K562 (cell line): ENCODE measurements at regions not wholly inside any gene's neighbourhood (a gene's known extent, or its start where the extent isn't known, plus 50 kb on each side); places are given as distances from the start of the nearest gene placed in this dataset.

Source experiments
- ATAC-seq: fragments of 200-7000 bp; cut with Tn5 transposase; 3 replicates; pipeline ENCODE4 v1.9.1; 2020; ENCODE audit warnings: moderate library complexity
- BruUV-seq: library from RNA; stranded (reverse); fragments of 400-500 nt; replicated peaks from 2 replicates; lab custom pipeline; 2021; lab: Mats Ljungman, UMichigan
- CTCF ChIA-PET: fragments of 300-600 bp; formaldehyde crosslinking; extraction: SDS; loops from one replicate; lab custom pipeline; 2021; ENCODE audit warnings: low intra/inter-chr PET ratio; lab: Yijun Ruan, JAX
- POLR2A ChIA-PET: fragments of 300-600, 350-650 bp; sonication (Branson Sonifier 250); formaldehyde crosslinking; extraction: SDS; loops from one replicate; lab custom pipeline; 2021; ENCODE audit warnings: antibody characterized with exemption, inconsistent platforms; lab: Yijun Ruan, JAX
- DNase-seq, 4 experiments: peaks; one replicate each; pipeline versions ENCODE4 v3.0.0 to v3.0.0-alpha.2; 2011 to 2018; ENCODE audit warnings: low spot score in 3 of 4, mixed read lengths in 3 of 4; ENCODE audit errors: extremely low read depth in 1 of 4
- FAIRE-seq: peaks from 2 replicates; lab custom pipeline; 2011; peaks lifted over from hg19 to GRCh38; lab: Jason Lieb, UNC
- H2AFZ ChIP-seq: 2 replicates; pipeline ENCODE4 v1.6.0; 2011; ENCODE audit warnings: low read depth, low read length, control low read depth, inconsistent platforms
- H3K27ac ChIP-seq: fragments of 200-600 bp; 3 replicates; pipeline ENCODE4 v1.8.0; 2011; ENCODE audit warnings: low read depth, mild to moderate bottlenecking, control low read depth, inconsistent platforms, low read length, moderate library complexity, mixed read lengths; ENCODE audit errors: extremely low read depth
- H3K27me3 ChIP-seq, 2 experiments: fragments of 300-600 bp in 1 of 2; 2 replicates in 1 of 2; 3 replicates in 1 of 2; pipeline versions ENCODE4 v1.6.0 to v1.8.0; 2011; ENCODE audit warnings: inconsistent platforms in 2 of 2, low read length in 2 of 2, mild to moderate bottlenecking in 1 of 2, mixed read lengths in 1 of 2, moderate library complexity in 1 of 2; ENCODE audit not compliant: control insufficient read depth in 2 of 2, insufficient read depth in 2 of 2
- H3K36me3 ChIP-seq: fragments of 300-600 bp; 3 replicates; pipeline ENCODE4 v1.8.0; 2011; ENCODE audit warnings: mild to moderate bottlenecking, low read length, inconsistent platforms; ENCODE audit not compliant: control insufficient read depth, insufficient read depth
- H3K4me1 ChIP-seq, 2 experiments: fragments of 200-600 bp in 1 of 2; replicated peaks in 1 of 2; 2 replicates in 1 of 2; 3 replicates in 1 of 2; pipeline versions ENCODE4 v1.5.1 to v1.8.0; 2011; ENCODE audit warnings: inconsistent platforms in 2 of 2, low read length in 2 of 2, mild to moderate bottlenecking in 1 of 2, mixed read lengths in 1 of 2, moderate library complexity in 1 of 2; ENCODE audit not compliant: control insufficient read depth in 2 of 2, insufficient read depth in 2 of 2
- H3K4me2 ChIP-seq: 2 replicates; pipeline ENCODE4 v1.6.1; 2011; ENCODE audit warnings: low read length, control low read depth, inconsistent platforms, mixed read lengths; ENCODE audit not compliant: insufficient read depth
- H3K4me3 ChIP-seq: fragments of 200-600 bp; sonication (generic), shearing (Covaris generic); 2 replicates; pipeline ENCODE4 v1.5.1; 2016; ENCODE audit warnings: control low read depth, inconsistent platforms
- H3K79me2 ChIP-seq: fragments of 200-600 bp; 3 replicates; pipeline ENCODE4 v1.8.0; 2011; ENCODE audit warnings: low read length, inconsistent platforms; ENCODE audit not compliant: control insufficient read depth, insufficient read depth
- H3K9ac ChIP-seq, 2 experiments: 2 replicates each; pipeline versions ENCODE4 v1.6.0 to v1.6.1; 2011; ENCODE audit warnings: low read depth in 2 of 2, low read length in 2 of 2, control low read depth in 1 of 2, inconsistent platforms in 1 of 2, mild to moderate bottlenecking in 1 of 2, mixed read lengths in 1 of 2; ENCODE audit not compliant: insufficient read depth in 1 of 2
- H3K9me1 ChIP-seq: one replicate; pipeline ENCODE4 v1.6.0; 2011; ENCODE audit warnings: inconsistent platforms, mild to moderate bottlenecking, low read length, moderate library complexity; ENCODE audit not compliant: control insufficient read depth, insufficient read depth
- H3K9me3 ChIP-seq: replicated peaks from 2 replicates; pipeline ENCODE4 v1.5.1; 2011; ENCODE audit warnings: low read depth, low read length, inconsistent platforms; ENCODE audit not compliant: control insufficient read depth, insufficient read depth
- H4K20me1 ChIP-seq: replicated peaks from 2 replicates; pipeline ENCODE4 v1.6.1; 2011; ENCODE audit warnings: low read length, inconsistent platforms, mixed read lengths; ENCODE audit not compliant: control insufficient read depth, insufficient read depth
- PCBP1 ChIP-seq: fragments of 200-400 bp; formaldehyde crosslinking; IDR thresholded peaks from 2 replicates; pipeline ENCODE4 v1.6.1; 2018; ENCODE audit warnings: mild to moderate bottlenecking, low read depth, low read length; ENCODE audit not compliant: poor library complexity, severe bottlenecking
- POLR3G ChIP-seq: IDR thresholded peaks from 2 replicates; pipeline ENCODE4 v1.6.1; 2011; ENCODE audit not compliant: insufficient read length, insufficient replicate concordance; ENCODE audit errors: extremely low read depth
- ZFPM2 ChIP-seq: fragments of 250-450 bp; sonication (Bioruptor Pico); IDR thresholded peaks from 2 replicates; pipeline ENCODE4 v1.5.1; 2022; ENCODE audit warnings: mild to moderate bottlenecking
- ZNF436 ChIP-seq: fragments of 250-450, 450-650 bp; sonication (Bioruptor Pico); formaldehyde crosslinking; IDR thresholded peaks from 2 replicates; pipeline ENCODE4 v1.7.0; 2020; ENCODE audit warnings: mild to moderate bottlenecking
- ZNF766 ChIP-seq: fragments of 200-800 bp; sonication (Bioruptor generic); conservative IDR thresholded peaks from 2 replicates; pipeline ENCODE4 v1.6.1; 2016; ENCODE audit warnings: missing genetic modification characterization, missing compliant biosample characterization
- ZNF830 ChIP-seq: fragments of 250-450 bp; sonication (Bioruptor Pico); IDR thresholded peaks from 2 replicates; pipeline ENCODE4 v1.5.0; 2021; ENCODE audit warnings: mild to moderate bottlenecking
- WGBS: fragments of 100-300 bp; shearing (Covaris generic); methylation state at CpG from one replicate; pipeline ENCODE4 v1.1.6; 2016; ENCODE audit warnings: low coverage, mixed read lengths; ENCODE audit not compliant: insufficient coverage; ENCODE audit errors: missing lambda C conversion rate; 5-methylcytosine and 5-hydroxymethylcytosine counted together
- in situ Hi-C: fragments of 300-500 bp; cut with MboI; formaldehyde crosslinking; loops from 4 replicates; pipeline ENCODE4 v1.15.0; 2018; ENCODE audit warnings: inconsistent platforms, mixed read lengths
- intact Hi-C: fragments of 100-400 bp; cut with micrococcal nuclease; formaldehyde crosslinking; loops from 2 replicates; pipeline ENCODE4 v1.14.2; 2022
- TF ChIP-seq, protein P1 (sequence below), 2 experiments: IDR thresholded peaks; 2 replicates each; pipeline ENCODE4 v1.6.1; 2011; ENCODE audit warnings: borderline replicate concordance in 1 of 2, control low read depth in 1 of 2, low read depth in 1 of 2, low read length in 1 of 2, mild to moderate bottlenecking in 1 of 2, mixed read lengths in 1 of 2, moderate library complexity in 1 of 2; ENCODE audit not compliant: insufficient read depth in 1 of 2, insufficient read length in 1 of 2, poor library complexity in 1 of 2, severe bottlenecking in 1 of 2; ENCODE audit errors: extremely low read depth in 1 of 2
- TF ChIP-seq, protein P2 (sequence below): sonication (generic); formaldehyde crosslinking; IDR thresholded peaks from 2 replicates; pipeline ENCODE4 v1.8.0; 2022; ENCODE audit warnings: missing genetic modification reagents, mild to moderate bottlenecking, borderline replicate concordance

DNA sequence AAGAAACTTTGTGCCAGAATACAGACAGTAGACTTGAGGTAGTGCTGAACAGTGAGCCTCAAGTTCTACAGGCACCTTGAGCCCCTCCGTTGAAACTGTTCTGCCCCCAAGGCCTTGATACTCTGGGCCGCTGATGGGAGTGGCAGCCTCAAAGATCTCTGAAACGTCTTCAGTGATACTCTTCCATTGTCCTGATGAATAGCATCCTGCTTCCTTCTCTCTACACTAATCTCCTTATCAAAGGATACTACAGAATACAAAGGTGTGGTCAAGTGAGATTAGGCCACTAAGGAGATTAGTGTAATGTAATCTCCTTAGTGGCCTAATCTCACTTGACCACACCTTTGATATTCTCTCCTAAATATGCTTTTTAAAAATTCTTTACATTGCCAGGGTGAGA is 419.8 kb upstream of the SEL1L start:
- H3K36me3 ChIP-seq = no peaks in the 10 kb centered on the region
- no peak overlapping the region for H3K9ac ChIP-seq
- intact Hi-C loops = no loop called here
- H3K4me2 ChIP-seq = no peak overlapping the region
- WGBS = 3% methylated on average over 3 of the region's 3 CpGs
- DNase-seq (no peak), FAIRE-seq (no peak), ATAC-seq (no peak)
- no peak overlapping the region for H3K4me3 ChIP-seq
- H2AFZ ChIP-seq = no peak overlapping the region
- H3K79me2 ChIP-seq = no peaks in the 10 kb centered on the region
- CTCF ChIA-PET = no interaction called here
- POLR2A ChIA-PET = no interaction called here
- BruUV-seq = no TSS peak
- H4K20me1 ChIP-seq = no peaks in the 10 kb centered on the region
- no peaks in the 10 kb centered on the region for H3K9me1 ChIP-seq
- H3K27me3 ChIP-seq = no peaks in the 10 kb centered on the region
- no peaks in the 10 kb centered on the region for H3K9me3 ChIP-seq
- no peaks in the 10 kb centered on the region for H3K4me1 ChIP-seq
- TF ChIP-seq ZFPM2 (CRISPR knock-in tag) = no peak
- TF ChIP-seq, protein P1, sequence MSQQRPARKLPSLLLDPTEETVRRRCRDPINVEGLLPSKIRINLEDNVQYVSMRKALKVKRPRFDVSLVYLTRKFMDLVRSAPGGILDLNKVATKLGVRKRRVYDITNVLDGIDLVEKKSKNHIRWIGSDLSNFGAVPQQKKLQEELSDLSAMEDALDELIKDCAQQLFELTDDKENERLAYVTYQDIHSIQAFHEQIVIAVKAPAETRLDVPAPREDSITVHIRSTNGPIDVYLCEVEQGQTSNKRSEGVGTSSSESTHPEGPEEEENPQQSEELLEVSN (IDR thresholded peaks at IDR 0.05; ENCODE audit: borderline replicate concordance in 1 of 2, extremely low read depth in 1 of 2, insufficient read depth in 1 of 2, insufficient read length in 1 of 2, low read depth in 1 of 2, low read length in 1 of 2, poor library complexity in 1 of 2, severe bottlenecking in 1 of 2) = no peak
- TF ChIP-seq ZNF766 (CRISPR knock-in tag) = no peak
- no peak for TF ChIP-seq PCBP1
- TF ChIP-seq ZNF830 (CRISPR knock-in tag) = no peak
- no peak for TF ChIP-seq POLR3G
- TF ChIP-seq ZNF436 = no peak
- TF ChIP-seq, protein P2, sequence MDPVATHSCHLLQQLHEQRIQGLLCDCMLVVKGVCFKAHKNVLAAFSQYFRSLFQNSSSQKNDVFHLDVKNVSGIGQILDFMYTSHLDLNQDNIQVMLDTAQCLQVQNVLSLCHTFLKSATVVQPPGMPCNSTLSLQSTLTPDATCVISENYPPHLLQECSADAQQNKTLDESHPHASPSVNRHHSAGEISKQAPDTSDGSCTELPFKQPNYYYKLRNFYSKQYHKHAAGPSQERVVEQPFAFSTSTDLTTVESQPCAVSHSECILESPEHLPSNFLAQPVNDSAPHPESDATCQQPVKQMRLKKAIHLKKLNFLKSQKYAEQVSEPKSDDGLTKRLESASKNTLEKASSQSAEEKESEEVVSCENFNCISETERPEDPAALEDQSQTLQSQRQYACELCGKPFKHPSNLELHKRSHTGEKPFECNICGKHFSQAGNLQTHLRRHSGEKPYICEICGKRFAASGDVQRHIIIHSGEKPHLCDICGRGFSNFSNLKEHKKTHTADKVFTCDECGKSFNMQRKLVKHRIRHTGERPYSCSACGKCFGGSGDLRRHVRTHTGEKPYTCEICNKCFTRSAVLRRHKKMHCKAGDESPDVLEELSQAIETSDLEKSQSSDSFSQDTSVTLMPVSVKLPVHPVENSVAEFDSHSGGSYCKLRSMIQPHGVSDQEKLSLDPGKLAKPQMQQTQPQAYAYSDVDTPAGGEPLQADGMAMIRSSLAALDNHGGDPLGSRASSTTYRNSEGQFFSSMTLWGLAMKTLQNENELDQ (CRISPR knock-in tag) = no peak
- no peak overlapping the region for H3K27ac ChIP-seq
- in situ Hi-C loops = no loop called here
